ENCODE measurements at regions not wholly inside any gene's neighbourhood (a gene's known extent, or its start where the extent isn't known, plus 50 kb on each side); places are given as distances from the start of the nearest gene placed in this dataset.
"Not testable (repeated sequence)": the region's sequence is repeated elsewhere in the genome, so short reads cannot be mapped to it uniquely, and the experiment has no call there.

DNA sequence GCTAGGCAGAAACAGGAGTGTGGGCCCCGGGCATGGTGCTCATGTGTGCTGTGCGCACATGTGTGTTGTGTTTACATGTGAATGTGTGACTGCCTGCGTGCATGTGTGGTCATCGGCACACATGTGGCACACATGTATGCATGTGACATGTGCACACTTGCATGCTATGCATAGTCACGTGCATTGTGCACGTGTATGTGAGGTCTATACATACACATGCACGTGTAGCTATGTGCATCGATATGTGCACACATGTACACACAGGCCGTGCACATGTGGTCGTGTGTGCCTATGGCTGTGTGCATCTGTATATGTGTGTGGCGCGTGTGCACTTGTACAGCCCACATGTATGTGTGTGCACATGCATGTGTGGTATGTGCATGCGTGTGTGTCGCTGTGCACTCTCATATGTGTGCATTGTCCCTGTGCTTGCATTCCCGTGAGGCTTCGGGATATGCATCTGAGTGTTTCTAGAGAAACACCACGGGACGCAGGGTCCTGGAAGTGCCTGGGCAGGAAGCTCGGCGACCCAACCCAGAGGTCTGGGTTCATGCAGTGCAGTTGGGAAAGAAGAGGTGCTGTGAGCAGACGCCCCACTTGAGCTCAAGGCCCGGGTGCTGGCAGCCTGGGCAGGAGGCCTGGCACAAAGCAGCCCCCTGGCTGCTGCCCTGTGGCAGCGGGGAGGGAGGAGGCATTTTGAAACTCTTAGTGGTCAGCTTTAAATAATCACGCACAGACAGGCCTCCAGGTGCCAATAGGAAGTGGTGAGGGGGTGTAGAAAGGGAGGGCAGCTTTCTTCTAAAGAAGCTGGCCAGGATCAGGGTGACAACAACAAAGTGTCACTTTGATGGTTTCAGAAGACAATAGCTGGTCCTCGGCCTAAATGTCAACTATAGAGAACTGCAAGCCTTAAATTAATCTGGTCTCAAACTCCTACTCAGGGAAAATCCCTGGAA is 410.0 kb upstream of the MGMT start:
- no peak for DNase-seq (ENCODE audit: low spot score)
- intact Hi-C loops (cut with DNase I), result no loop called here

DNA sequence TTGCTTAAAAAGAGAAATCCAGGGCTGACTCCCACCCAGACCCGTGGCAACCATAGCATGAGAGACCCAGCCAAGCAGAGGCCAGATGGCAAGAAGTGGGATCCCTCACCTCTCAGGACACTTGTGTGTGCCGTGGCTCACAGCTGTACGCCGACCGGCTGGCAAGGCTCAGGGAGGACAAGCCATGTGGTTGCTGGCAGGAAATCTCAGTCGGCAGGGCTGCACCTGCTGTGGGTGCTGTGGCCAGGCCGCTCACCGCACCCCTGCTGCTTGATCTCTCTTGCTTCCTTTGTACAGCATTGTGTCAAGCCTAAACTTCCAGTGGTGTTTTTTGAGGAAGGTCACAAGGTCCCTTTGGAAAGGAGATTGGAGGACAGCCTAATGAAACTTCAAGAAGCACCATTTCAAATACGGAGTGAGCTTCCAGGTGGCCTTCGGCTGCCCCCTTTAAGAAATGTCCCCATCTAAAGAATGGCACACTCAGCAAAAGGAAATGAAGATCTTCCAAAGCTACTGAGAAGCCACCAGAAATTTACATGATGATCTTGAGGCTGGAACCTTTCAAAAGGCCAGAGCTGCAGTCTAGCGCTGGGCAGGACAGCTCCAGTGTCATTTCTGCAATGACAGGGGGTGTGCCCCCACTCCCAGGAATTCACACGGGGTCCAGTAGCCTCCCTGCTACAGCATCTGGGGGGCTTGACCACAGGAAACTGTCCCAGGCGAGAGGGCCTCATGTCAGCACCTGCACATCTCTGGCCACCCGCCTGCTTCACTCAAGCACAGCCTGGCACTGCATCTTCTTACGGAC is 409.0 kb upstream of the MGMT start:
- intact Hi-C loops (cut with DNase I), result no loop called here
- DNase-seq (ENCODE audit: low spot score), result no peak

DNA sequence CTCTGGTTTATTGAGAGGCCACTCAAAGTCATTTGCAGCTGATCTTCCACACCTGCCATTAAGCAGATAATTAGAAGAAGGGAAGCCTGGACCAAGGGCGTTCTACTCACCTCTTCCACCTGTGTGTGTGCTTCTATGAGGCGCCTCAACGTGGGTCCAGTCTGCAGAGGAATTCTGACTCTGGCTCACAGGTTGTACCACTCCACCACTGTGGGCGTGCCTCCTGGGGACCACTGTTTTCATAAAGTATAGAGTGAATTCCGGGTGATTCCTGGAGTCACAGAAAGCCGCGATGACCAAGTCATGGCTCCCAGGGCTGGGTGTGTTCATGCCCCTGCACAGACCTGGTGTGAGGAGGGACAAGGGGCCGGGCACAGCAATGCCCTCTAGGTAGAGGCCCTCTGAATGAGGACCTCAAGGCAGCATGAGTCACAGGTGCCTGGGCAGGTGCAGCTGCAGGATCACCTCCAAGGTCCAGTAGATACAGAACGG is 408.3 kb upstream of the MGMT start:
- no peak for DNase-seq (ENCODE audit: low spot score)
- intact Hi-C loops (cut with DNase I), result no loop called here

DNA sequence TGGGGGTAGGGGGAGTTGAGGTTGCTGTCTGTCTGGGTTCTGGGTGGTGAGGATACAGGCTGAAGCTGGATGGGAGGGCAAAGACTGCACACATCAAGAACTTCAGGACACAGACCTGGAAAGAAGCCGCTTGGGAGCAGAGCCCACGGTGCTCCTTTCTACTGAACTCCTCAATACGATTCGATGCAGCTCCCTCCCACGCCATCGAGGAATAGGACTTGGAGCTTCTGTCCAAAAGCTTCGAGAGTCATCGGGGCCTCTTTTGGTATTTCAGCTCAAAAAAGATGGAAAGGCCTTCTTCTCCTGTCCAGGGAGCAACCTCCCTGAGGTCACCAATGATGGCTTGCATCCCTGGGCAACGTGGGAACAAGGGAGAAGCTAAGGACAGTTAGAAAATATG is 407.1 kb upstream of the MGMT start:
- DNase-seq (ENCODE audit: low spot score), result no peak

DNA sequence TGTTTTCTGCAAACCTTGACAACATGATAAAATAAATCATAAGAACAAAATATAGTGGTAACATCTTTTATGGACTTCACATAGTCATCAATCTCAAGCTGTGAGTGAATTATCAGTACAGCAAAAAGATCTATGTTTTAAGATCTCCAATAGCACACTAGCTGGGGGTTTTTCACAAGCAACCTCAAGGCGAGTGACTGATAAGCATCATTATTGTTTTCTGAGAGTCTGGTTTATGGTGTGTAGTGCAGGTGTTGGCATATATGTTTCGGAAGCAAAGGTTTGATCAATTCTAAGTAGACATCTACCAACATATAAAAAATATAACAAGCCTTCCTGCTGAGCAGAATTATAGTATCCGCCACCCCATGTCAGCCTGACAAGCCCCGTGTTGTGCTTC is 403.8 kb upstream of the MGMT start:
- intact Hi-C loops (cut with DNase I), result no loop called here
- no peak for DNase-seq (ENCODE audit: low spot score)

More for the DNA sequence above, 407.1 kb upstream of the MGMT start:
- intact Hi-C loops (cut with DNase I), result no loop called here

DNA sequence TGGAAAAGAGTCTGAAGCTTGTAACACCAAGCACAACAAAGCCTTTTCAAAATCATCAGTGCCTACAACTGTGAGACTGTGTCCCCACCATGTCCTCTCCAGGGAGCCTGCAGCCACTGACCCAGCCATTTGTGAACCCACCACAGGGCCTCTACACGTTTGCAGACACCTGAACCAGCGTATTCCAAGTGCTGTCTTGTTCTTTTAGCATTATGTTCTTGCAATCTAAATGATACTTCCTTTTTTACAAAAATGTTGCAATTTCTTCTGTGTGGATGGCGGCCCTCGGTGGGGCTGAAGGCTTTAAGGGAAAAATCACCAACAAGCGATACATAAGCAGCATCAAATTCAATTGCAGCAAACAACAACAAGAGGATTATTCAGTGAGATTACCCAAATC is 403.2 kb upstream of the MGMT start:
- intact Hi-C loops (cut with DNase I), result no loop called here
- no peak for DNase-seq (ENCODE audit: low spot score)

DNA sequence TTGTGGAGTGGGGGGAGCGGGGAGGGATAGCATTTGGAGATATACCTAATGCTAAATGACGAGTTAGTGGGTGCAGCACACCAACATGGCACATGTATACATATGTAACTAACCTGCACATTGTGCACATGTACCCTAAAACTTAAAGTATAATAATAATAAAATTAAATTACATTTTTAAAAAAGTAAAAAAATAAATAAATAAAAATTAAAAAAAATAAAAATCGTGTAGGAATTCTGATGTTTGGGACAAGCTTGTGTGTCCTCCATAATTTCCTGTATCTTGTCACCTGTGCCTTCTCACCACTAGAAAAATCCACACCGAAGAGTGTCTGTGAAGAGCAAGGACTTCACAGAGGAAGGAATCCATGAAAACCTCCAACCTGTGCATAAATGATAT is 400.5 kb upstream of the MGMT start:
- DNase-seq (ENCODE audit: low spot score); intact Hi-C loops (cut with DNase I): not testable (repeated sequence)

DNA sequence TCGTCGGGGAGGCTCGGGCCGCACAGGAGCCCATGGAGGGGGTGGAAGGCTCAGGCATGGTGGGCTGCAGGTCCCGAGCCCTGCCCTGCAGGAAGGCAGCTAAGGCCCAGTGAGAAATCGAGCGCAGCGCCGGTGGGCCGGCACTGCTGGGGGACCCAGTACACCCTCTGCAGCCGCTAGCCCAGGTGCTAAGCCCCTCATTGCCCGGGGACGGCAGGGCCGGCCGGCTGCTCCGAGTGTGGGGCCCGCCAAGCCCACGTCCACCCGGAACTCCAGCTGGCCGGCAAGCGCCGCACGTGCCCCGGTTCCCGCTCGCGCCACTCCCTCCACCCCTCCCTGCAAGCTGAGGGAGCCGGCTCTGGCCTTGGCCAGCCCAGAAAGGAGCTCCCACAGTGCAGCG is 395.6 kb upstream of the MGMT start:
- DNase-seq (ENCODE audit: low spot score); intact Hi-C loops (cut with DNase I): not testable (repeated sequence)

DNA sequence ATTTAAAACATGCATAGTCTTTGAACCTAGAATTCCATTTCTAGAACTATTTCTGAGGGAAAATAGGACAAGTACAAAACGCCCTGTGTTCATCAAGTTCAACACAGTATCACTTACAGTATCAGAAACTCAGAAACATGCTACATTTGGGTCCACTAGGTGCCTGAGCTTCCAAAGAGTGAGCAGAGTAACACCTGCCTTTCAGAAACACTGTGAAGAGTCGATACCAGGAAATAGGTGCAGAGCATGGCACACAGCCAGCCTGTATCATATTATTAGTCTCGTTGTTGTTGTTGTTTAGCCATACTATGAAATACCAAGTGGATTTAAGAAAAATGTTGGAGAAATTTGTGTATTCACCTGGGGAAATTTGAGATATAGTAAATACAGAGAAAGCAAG is 392.1 kb upstream of the MGMT start:
- no peak for DNase-seq (ENCODE audit: low spot score)
- intact Hi-C loops (cut with DNase I), result no loop called here

DNA sequence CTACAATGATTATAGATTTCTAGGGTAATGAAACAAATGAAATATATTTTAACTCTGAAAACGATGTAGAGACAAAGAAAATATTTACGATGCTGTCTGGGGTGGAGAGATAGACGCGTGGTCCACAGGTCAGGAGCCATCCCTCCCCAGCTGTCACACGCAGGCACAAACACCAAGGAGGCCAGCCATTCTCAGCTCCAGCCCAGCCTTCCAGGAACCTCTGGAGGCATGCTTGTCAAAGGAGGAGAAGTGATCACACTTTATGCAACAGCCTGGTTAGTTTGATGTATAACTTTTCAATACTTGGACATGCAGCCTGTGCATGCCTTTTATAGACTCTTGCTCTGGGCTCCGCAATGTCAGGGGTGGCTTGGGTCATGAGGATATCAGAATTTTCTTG is 391.5 kb upstream of the MGMT start:
- intact Hi-C loops (cut with DNase I), result no loop called here
- DNase-seq (ENCODE audit: low spot score), result no peak

DNA sequence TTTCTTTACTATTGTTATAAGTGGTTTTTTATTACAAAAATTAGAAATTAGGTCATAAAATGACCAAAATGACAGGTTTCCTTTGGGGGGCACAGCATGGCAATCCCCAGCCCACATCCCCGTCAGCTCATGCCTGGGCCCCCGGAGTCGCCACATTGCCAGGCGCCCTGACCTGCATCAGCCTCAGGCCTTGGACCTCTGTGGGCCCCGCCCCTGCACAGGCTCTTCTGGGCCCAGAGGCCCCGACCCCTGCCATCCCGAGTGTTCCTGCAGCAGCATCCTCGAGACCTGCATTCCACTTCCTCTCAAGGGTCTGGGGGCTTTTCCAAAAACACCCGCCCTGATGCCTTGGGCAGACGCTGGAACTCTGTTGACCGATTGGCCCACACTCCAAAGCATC is 391.1 kb upstream of the MGMT start:
- intact Hi-C loops (cut with DNase I), result no loop called here
- DNase-seq (ENCODE audit: low spot score), result no peak

DNA sequence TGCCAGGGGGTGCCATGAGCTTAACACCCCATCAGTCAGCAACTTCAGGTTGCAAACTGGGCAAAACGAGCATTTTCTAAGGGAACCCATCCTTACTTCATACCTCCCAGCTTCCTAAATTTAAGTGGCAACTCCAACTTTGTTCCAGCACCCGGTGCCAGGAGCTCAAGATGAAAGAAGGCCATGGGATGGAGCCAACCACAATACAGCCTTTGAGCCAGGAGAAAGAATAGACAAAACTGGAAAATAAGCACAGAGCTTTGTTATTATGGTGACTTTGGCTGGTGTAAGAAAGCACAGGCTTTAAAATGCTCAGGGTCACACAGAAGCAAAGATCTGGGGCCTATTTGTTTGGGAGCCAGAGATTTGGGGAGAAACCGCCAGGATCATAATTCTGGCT is 388.7 kb upstream of the MGMT start:
- no peak for DNase-seq (ENCODE audit: low spot score)
- intact Hi-C loops (cut with DNase I), result no loop called here

DNA sequence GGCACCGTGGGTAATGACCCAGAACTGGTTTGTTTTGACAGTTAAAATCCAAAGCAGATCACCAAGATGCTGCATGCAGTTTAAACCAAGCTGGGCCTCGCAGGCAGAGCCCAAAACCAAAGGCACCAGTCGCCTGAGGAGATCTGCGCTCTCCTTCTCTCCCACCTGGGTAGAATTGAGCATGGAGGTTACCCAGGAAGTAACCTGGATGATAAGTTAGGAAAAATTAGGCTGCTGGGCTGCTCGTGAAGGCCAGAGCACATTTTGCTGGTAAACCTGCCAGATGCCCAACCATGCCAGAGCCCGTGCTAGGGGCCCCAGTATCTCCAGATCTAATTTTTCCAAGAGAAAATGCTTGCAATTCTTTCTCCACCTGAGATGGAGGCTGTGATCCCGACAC is 388.3 kb upstream of the MGMT start:
- intact Hi-C loops (cut with DNase I), result no loop called here
- no peak for DNase-seq (ENCODE audit: low spot score)

DNA sequence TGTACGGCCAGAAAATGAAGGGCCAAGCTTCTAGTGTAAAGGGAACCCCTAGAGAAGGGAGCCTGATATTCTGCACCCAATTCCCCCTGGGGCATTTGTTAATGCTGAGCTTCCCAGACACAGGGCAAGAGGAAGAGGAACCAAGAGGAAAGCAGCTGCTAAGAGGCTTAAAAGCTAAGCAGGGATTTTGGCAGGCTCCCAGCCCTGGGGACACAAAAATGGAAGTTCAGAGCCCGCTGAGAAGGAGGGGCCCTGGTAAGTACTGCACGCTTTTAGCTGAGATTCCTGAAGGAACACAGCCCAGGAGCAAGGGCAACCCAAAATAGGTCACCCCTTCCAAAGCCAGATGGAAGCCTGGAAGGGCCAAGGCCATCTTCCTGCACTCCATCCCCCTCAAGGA is 387.3 kb upstream of the MGMT start:
- intact Hi-C loops (cut with DNase I), result no loop called here
- DNase-seq (ENCODE audit: low spot score), result no peak

DNA sequence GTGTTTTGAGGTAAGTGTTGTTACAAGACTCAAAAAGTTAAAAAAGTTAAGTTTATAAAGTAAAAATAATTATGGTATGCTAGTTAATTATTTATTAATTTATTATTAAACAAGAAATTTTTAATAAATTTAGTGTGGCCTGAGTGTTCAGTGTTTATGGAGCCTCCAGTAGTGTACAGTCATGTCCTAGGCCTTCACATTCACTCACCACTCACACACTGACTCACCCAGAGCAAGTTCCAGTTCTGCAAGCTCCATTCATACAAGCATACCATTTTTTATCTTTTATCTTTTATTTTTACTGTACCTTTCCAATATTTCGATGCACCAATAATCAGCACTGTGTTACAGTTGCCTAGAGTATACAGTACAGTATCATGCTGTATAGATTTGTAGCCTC is 381.2 kb upstream of the MGMT start:
- intact Hi-C loops (cut with DNase I), result no loop called here
- no peak for DNase-seq (ENCODE audit: low spot score)

DNA sequence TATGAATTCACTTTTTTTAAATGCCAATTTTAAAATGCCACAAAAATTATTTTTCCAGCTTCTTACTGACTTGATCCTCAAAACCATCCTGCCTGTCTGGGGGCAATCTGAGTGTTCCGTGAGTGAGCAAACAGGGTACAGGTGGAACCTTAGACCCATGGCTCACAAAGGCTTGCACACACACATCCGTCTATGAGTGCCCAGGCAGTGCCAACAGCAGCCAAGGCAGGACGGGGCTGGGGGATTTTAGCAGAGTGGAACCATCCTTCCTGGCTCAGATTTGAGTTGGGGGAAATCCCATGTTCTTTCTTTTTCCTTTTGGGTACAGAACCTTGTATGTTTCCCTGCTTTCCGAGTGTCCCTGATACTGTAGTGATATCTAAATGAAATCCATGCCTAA is 377.7 kb upstream of the MGMT start:
- DNase-seq (ENCODE audit: low spot score), result no peak
- intact Hi-C loops (cut with DNase I), result no loop called here

DNA sequence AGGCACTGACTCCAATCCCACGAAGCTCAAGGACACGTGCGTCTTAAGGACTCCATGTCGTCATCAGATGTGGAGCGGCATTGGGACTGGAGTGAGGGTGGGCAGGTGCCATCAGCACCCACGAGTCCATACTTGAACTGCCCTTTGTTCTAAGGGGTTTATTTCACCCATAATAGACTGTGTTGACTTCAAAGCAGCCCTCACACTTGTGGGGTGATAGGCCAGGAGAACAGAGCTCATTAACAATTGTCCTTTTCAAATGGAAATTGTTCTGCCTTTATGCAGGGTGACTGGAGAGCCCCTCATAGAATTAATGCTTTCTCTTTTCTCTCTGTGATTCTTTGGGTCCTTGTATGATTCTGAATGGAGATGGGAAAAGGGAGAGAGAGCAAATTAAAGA is 376.9 kb upstream of the MGMT start:
- DNase-seq (ENCODE audit: low spot score), result no peak
- intact Hi-C loops (cut with DNase I), result no loop called here

DNA sequence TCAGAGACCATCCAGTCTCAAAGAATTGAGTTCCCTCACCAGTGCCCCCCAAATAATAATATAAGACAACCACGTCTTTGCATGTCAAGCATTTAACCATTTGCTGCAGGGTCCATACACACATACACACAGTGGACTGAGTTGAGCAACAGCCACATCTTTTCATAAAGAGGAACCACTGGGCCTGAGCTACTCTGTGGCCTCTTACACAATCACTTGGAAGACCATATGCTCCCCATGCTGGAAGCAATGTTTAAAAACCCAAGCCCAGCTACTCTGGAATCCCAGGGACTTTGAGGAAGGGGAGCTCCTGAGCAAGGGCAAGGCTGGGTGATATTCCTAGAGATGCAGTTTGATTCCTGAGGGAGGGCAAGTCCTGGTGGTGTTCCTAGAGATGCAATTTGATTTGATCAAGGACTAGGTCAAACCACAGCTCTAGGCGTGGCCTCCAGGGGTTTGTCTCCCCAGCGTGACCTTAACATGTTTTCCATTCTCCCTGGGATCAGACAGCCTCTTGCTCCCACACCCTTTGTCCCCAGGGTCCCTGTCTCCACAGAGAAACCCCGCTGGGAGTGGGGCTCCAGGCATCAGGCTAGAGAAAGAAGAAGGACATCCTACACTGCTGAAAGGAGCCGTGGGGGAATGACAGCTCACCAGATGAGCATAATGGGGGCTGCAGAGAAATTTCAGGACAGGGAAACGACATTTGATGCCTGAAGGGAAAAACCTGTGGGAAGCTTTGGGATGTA is 376.2 kb upstream of the MGMT start:
- DNase-seq (ENCODE audit: low spot score), result no peak
- intact Hi-C loops (cut with DNase I), result no loop called here

DNA sequence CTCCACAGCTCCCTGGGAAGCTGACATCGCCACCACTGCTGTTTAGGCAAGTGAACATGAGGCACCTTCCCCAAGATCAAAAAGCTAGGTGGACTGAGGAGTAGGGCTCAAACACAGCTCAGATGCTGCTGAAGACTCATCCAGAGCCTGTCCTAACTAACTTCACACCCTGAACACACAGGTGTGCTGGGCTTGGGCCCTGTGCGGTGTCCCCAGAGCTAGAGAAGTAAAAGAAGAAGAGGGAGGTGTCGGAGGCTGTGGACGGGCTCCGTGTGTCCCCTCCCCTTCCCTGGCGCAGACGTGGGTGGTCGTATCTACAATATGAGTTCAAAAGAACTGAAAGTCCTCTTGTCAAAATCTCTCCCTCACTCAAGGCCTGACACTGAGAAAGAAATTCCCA is 373.4 kb upstream of the MGMT start:
- intact Hi-C loops (cut with DNase I), result no loop called here
- no peak for DNase-seq (ENCODE audit: low spot score)

DNA sequence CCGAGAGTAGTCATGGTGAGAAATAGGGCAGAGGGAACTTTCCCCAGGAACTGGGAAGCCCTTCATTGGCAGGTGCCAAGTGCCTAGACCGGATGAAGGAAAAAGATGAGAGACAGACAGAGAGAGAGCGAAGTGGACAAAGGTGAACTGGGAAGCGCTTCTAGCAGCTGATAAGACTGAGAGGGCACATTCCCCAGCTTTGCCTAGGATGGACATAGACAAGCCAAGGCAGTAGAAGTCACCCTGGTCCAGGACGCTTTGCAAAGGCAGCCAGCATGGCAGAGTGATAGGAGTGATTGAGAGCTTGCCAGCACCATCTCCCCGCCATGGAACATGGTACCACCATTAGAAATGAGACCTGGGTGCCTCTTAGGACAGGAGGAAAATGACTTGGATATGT is 372.8 kb upstream of the MGMT start:
- intact Hi-C loops (cut with DNase I), result no loop called here
- DNase-seq (ENCODE audit: low spot score), result no peak

All from cardiac septum (tissue), 1 donor.